H9 (cell line): ENCODE measurements at regions not wholly inside any gene's neighbourhood (a gene's known extent, or its start where the extent isn't known, plus 50 kb on each side); places are given as distances from the start of the nearest gene placed in this dataset.

Source experiments
- DNase-seq: peaks from one replicate; pipeline ENCODE4 v3.0.0-alpha.2; 2017
- H2AFZ ChIP-seq: one replicate; pipeline ENCODE4 v1.6.1; 2013; ENCODE audit warnings: mild to moderate bottlenecking, low read length, control low read depth, moderate library complexity
- H2AK5ac ChIP-seq: 2 replicates; pipeline ENCODE4 v1.6.1; 2013; ENCODE audit warnings: low read length, control low read depth, mixed read lengths; ENCODE audit not compliant: insufficient read length
- H2BK120ac ChIP-seq: one replicate; pipeline ENCODE4 v1.6.1; 2013; ENCODE audit warnings: low read depth, mild to moderate bottlenecking, low read length, control low read depth, inconsistent platforms; ENCODE audit not compliant: poor library complexity, severe bottlenecking
- H2BK12ac ChIP-seq: 2 replicates; pipeline ENCODE4 v1.6.1; 2013; ENCODE audit warnings: low read length, control low read depth, mixed read lengths, low read depth; ENCODE audit not compliant: insufficient read length
- H2BK15ac ChIP-seq: 2 replicates; pipeline ENCODE4 v1.6.1; 2013; ENCODE audit warnings: low read depth, low read length, control low read depth
- H2BK20ac ChIP-seq: one replicate; pipeline ENCODE4 v1.6.1; 2013; ENCODE audit warnings: low read depth, mild to moderate bottlenecking, low read length, control low read depth, inconsistent platforms; ENCODE audit not compliant: poor library complexity, severe bottlenecking
- H2BK5ac ChIP-seq: 2 replicates; pipeline ENCODE4 v1.6.1; 2013; ENCODE audit warnings: low read length, control low read depth, mixed read lengths; ENCODE audit not compliant: insufficient read length
- H3K14ac ChIP-seq: 2 replicates; pipeline ENCODE4 v1.6.1; 2013; ENCODE audit warnings: low read length, control low read depth; ENCODE audit not compliant: insufficient read depth
- H3K18ac ChIP-seq: 2 replicates; pipeline ENCODE4 v1.6.1; 2013; ENCODE audit warnings: low read depth, mild to moderate bottlenecking, mixed read lengths, low read length, control low read depth; ENCODE audit not compliant: insufficient read length
- H3K23ac ChIP-seq: 2 replicates; pipeline ENCODE4 v1.6.1; 2013; ENCODE audit warnings: low read length, control low read depth, mixed read lengths, low read depth; ENCODE audit not compliant: insufficient read length
- H3K23me2 ChIP-seq: 2 replicates; pipeline ENCODE4 v1.6.1; 2013; ENCODE audit warnings: low read depth, mild to moderate bottlenecking, mixed read lengths, low read length, control low read depth; ENCODE audit not compliant: insufficient read length, poor library complexity, severe bottlenecking
- H3K27ac ChIP-seq: 2 replicates; pipeline ENCODE4 v1.5.1; 2013; ENCODE audit warnings: low read length, control low read depth, mixed read lengths, low read depth; ENCODE audit not compliant: insufficient read length
- H3K27me3 ChIP-seq: 2 replicates; pipeline ENCODE4 v1.6.1; 2013; ENCODE audit warnings: low read length, control low read depth, inconsistent platforms; ENCODE audit not compliant: insufficient read depth
- H3K4ac ChIP-seq: 2 replicates; pipeline ENCODE4 v1.6.1; 2013; ENCODE audit warnings: low read depth, mild to moderate bottlenecking, control low read depth, inconsistent platforms, low read length, moderate library complexity
- H3K4me1 ChIP-seq: 2 replicates; pipeline ENCODE4 v1.6.1; 2013; ENCODE audit warnings: low read length, control low read depth, inconsistent platforms; ENCODE audit not compliant: insufficient read depth
- H3K4me2 ChIP-seq: 2 replicates; pipeline ENCODE4 v1.6.1; 2013; ENCODE audit warnings: low read length, control low read depth, mixed read lengths; ENCODE audit not compliant: insufficient read length, insufficient read depth
- H3K56ac ChIP-seq: 2 replicates; pipeline ENCODE4 v1.6.1; 2013; ENCODE audit warnings: low read depth, mild to moderate bottlenecking, mixed read lengths, low read length, control low read depth; ENCODE audit not compliant: insufficient read length
- H3K79me1 ChIP-seq: 2 replicates; pipeline ENCODE4 v1.6.1; 2013; ENCODE audit warnings: low read depth, mild to moderate bottlenecking, moderate library complexity, low read length, control low read depth, inconsistent platforms; ENCODE audit not compliant: insufficient read depth, poor library complexity, severe bottlenecking
- H3K79me2 ChIP-seq: 2 replicates; pipeline ENCODE4 v1.6.1; 2013; ENCODE audit warnings: low read length, control low read depth, inconsistent platforms; ENCODE audit not compliant: insufficient read depth
- H3K9ac ChIP-seq: 2 replicates; pipeline ENCODE4 v1.6.1; 2013; ENCODE audit warnings: low read length, control low read depth, mixed read lengths; ENCODE audit not compliant: insufficient read length; ENCODE audit errors: extremely low read depth
- H3K9me3 ChIP-seq: one replicate; pipeline ENCODE4 v1.6.1; 2013; ENCODE audit warnings: low read depth, low read length, inconsistent platforms; ENCODE audit not compliant: control insufficient read depth
- H3T11ph ChIP-seq: one replicate; pipeline ENCODE4 v1.6.1; 2013; ENCODE audit warnings: mild to moderate bottlenecking, low read length, control low read depth, inconsistent platforms
- H4K20me1 ChIP-seq: one replicate; pipeline ENCODE4 v1.6.1; 2013; ENCODE audit not compliant: control insufficient read depth, insufficient read length, insufficient read depth
- H4K5ac ChIP-seq: 2 replicates; pipeline ENCODE4 v1.6.1; 2013; ENCODE audit warnings: low read depth, mild to moderate bottlenecking, mixed read lengths, low read length, control low read depth; ENCODE audit not compliant: insufficient read length
- H4K8ac ChIP-seq: replicated peaks from 2 replicates; pipeline ENCODE4 v1.6.1; 2013; ENCODE audit warnings: low read length, control low read depth, mixed read lengths, low read depth; ENCODE audit not compliant: insufficient read length
- H4K91ac ChIP-seq: 2 replicates; pipeline ENCODE4 v1.6.1; 2013; ENCODE audit warnings: low read depth, mild to moderate bottlenecking, moderate library complexity, mixed read lengths, low read length, control low read depth; ENCODE audit not compliant: insufficient read length
- H3K27ac Mint-ChIP-seq, 3 experiments: 2 replicates in 2 of 3; 3 replicates in 1 of 3; pipeline ENCODE4 v1.8.0; 2020 to 2021; ENCODE audit warnings: mixed read lengths in 3 of 3, mild to moderate bottlenecking in 1 of 3, moderate library complexity in 1 of 3
- H3K27me3 Mint-ChIP-seq: 2 replicates; pipeline ENCODE4 v1.8.0; 2021; ENCODE audit warnings: low read depth, mild to moderate bottlenecking, moderate library complexity, mixed read lengths
- H3K36me3 Mint-ChIP-seq, 3 experiments: 2 replicates in 2 of 3; 3 replicates in 1 of 3; pipeline ENCODE4 v1.8.0; 2020 to 2021; ENCODE audit warnings: low read depth in 3 of 3, mixed read lengths in 3 of 3; ENCODE audit not compliant: insufficient read depth in 1 of 3
- H3K4me1 Mint-ChIP-seq, 2 experiments: 2 replicates each; pipeline ENCODE4 v1.8.0; 2020; ENCODE audit warnings: mixed read lengths in 2 of 2
- H3K4me3 Mint-ChIP-seq, 2 experiments: 2 replicates in 1 of 2; 3 replicates in 1 of 2; pipeline ENCODE4 v1.8.0; 2020 to 2021; ENCODE audit warnings: mild to moderate bottlenecking in 2 of 2, mixed read lengths in 2 of 2, moderate library complexity in 1 of 2
- H3K9me3 Mint-ChIP-seq, 2 experiments: 2 replicates in 1 of 2; 3 replicates in 1 of 2; pipeline ENCODE4 v1.8.0; 2020; ENCODE audit warnings: mild to moderate bottlenecking in 2 of 2, mixed read lengths in 2 of 2, moderate library complexity in 1 of 2
- CTCF ChIP-seq: fragments of 200-600 bp; sonication (generic); conservative IDR thresholded peaks from 3 replicates; pipeline ENCODE4 v1.8.0; 2021; ENCODE audit warnings: antibody characterized with exemption, mild to moderate bottlenecking
- WGBS: extraction: QIAGEN DNeasy Blood & Tissue Kit; methylation state at CpG from one replicate; pipeline ENCODE4 v1.1.7; 2013; ENCODE audit warnings: missing lambda C conversion rate, low lambda C conversion rate, mixed read lengths; ENCODE audit not compliant: insufficient read length; ENCODE audit errors: extremely low coverage; 5-methylcytosine and 5-hydroxymethylcytosine counted together

GRCh38 chr1:5002676-5003075 is 348.3 kb downstream of the AJAP1 start:
- no peak overlapping the region for H3K18ac ChIP-seq
- no peak overlapping the region for H3K27ac Mint-ChIP-seq
- H3K4me1 Mint-ChIP-seq = no peaks in the 10 kb centered on the region
- H4K8ac ChIP-seq = no peak overlapping the region
- no peak overlapping the region for H3K14ac ChIP-seq
- no peaks in the 10 kb centered on the region for H3K9me3 ChIP-seq
- no peaks in the 10 kb centered on the region for H3K23me2 ChIP-seq
- no peak overlapping the region for H2BK15ac ChIP-seq
- H3K79me1 ChIP-seq = no peaks in the 10 kb centered on the region
- H3K23ac ChIP-seq = no peak overlapping the region
- H3K9ac ChIP-seq = no peak overlapping the region
- no peak overlapping the region for H3K4ac ChIP-seq
- H3K36me3 Mint-ChIP-seq = peaks cover 0 to 4% (median 0%) of the 10 kb centered on the region in 3 experiments; a peak in 2 of 7 replicates
- H2AFZ ChIP-seq = no peak overlapping the region
- no peak overlapping the region for H3K4me3 Mint-ChIP-seq
- peaks cover 5% of the 10 kb centered on the region for H3K27me3 Mint-ChIP-seq
- no peak overlapping the region for H3K27ac ChIP-seq
- no peaks in the 10 kb centered on the region for H4K20me1 ChIP-seq
- no peak overlapping the region for H2BK12ac ChIP-seq
- no peaks in the 10 kb centered on the region for H3K27me3 ChIP-seq
- H3K4me1 ChIP-seq = no peaks in the 10 kb centered on the region
- peaks cover 0 to 11% of the 10 kb centered on the region in 2 experiments; a peak in 4 of 5 replicates for H3K9me3 Mint-ChIP-seq
- no peak overlapping the region for H3K56ac ChIP-seq
- DNase-seq = no peak
- TF ChIP-seq CTCF = no peak
- H3K79me2 ChIP-seq = no peaks in the 10 kb centered on the region
- H2BK20ac ChIP-seq = no peak overlapping the region
- no peak overlapping the region for H3T11ph ChIP-seq
- H4K5ac ChIP-seq = no peak overlapping the region
- H2AK5ac ChIP-seq = no peak overlapping the region
- no CpG with 5 or more reads among the region's 2 CpGs for WGBS
- H2BK5ac ChIP-seq = no peak overlapping the region
- H2BK120ac ChIP-seq = no peak overlapping the region
- H4K91ac ChIP-seq = no peak overlapping the region
- no peak overlapping the region for H3K4me2 ChIP-seq
